Fibroblast of gingiva (primary cell): ENCODE measurements at regions not wholly inside any gene's neighbourhood (a gene's known extent, or its start where the extent isn't known, plus 50 kb on each side); places are given as distances from the start of the nearest gene placed in this dataset.

Source experiments
- DNase-seq: peaks from one replicate; pipeline ENCODE4 v3.0.0-alpha.2; 2011; ENCODE audit warnings: low read depth

- DNase-seq, result no peak
Measured at GRCh38 chr3:25099666-25100065, 328.4 kb upstream of the RARB start.

GRCh38 chr3:25103391-25103790 lies 324.7 kb upstream of the RARB start:
- DNase-seq, result no peak

DNA sequence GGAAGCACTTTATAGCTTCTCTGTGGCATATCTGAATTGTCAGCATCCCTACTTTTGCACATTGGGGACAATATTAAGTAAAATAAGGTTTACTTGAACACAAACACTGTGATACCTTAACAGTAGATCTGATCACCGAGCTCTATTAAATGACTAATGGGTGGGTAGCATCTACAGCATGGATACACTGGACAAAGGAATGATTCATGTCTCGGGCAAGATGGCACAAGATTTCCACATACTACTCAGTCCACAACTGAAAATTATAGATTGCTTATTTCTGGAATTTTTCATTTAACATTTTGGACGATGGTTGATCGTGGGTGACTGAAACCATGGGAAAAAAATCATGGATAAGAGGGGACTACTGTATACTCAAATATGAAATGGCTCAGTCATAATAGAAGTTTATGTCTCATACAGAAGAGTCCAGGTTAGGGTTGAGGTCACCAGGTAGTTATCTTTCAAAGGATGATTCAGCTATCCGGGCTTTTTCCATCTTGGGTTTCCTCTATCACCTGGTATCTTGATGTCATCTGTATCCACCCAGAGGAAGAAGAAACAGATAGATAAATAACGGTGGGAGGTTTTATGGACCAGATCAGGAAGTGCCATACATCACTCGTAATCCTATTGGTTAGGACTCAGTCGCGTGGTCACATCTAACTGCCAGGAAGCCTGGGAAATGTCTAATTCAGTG lies 320.0 kb upstream of the RARB start:
- DNase-seq, result no peak

DNA sequence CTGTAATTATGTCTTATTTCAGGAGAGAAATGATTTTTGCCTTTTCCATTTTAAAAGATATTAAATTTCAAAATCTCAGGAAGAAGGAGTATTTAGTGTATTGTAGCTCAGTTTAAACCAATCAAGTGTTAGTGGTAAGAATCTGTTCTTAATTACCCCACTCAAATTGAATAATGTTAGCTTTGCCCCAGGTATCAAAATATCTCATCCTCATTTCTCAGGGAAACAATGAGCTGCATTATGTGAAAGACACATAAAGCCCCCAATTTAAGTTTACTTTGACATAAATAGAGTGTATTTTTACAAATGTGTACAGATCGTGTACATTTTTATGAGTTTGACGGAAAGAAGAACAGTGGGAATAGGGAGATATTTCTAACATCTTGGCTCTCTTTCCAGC lies 317.4 kb upstream of the RARB start:
- no peak for DNase-seq

DNA sequence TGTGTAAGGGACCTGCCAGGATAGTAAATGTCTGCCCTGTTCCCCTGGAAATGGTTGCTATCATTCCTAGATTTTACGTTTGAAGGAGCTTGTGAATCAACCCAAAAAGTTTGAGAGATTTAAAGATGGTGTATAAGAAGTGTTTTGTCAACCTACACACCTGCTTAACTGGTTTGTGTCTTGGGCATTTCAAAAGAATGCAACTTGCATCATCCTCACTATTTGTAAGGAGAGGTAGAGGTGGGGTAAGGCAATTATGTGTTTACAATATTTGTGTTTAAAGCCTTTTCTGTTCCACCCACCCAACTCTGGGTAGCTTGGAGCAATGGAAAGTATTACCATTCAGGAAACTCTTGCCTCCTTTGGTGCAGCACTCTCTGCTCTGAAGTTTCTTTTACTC lies 314.2 kb upstream of the RARB start:
- no peak for DNase-seq

DNA sequence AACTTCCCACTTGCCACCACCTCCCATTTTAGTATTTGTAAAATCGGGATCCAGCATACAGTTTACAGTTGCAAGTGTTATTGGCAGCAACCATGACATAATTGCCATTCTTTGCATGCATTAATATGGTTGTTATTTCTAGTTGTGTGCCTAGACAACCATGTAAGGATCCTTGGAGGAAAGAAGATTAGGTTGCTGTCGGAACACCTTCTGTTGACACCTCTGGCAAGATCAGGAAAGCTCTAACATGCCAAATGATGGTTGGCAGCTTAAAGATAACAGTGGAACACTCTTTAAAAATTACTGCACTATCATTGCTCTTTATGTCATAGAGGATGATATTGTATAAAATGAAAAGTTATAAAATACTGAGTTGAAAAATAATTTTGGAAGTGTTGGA lies 313.5 kb upstream of the RARB start:
- no peak for DNase-seq

DNA sequence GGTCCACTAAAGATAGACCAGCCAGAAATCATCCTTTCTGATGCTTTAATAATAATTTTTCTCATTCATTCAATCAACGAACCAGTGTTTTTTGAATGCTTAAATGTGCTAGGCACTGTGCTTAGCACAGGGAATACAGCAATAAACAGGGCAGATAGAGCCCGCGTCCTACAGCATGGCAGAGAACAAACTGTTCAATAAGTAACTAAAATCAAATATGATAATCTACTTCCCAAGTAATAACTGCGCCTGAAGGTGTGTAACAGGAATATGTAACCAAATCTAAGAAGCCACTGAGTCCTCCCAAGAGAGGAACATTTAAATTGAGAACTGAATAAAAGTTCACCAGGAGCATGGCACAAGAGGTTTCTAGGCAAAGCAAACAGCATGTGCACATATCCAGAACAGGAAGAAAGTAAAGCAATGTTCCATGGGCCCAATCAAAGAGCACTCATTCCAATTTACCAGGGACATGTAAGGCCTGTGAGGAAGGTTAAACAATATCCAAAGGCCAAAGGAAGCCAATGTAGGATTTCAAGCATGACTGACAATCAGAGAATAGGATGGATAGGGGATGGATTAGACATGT lies 311.0 kb upstream of the RARB start:
- DNase-seq, result no peak

DNA sequence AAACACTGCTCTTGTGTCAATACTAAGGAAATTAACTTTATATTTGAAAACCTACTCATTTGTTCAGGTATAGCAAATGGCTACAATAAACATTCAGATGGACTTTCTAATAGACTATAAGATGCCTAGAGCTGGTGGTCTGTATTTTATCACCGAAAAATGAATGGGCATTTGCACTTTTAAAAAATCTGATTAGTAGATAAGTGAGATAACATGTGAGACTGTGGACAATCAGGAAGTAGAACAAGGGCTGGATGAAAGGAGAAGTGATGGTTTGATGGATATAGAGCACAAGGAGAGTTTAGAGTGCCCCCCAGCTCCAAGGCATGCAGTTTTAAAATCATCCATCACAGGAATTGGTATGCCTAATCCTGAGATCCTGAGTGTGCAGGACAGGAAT lies 308.4 kb upstream of the RARB start:
- DNase-seq, result no peak

DNA sequence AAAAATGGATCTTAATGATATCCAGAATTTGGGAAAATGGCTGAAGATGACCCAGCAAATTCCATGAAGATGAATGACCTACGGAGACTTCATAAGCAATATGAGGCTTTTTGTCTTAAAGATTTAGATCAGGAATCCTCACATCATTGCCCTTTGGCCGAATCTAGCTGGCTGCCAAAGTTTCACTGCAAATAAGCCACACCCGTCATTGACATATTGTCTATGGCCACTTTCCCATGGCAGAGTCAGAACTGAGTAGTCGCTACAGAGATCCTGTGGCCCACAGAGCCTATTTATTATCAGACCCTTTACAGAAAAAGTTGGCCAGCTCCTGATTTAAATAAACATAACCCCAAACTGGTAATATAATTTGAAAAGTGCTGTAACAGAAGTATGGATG lies 307.4 kb upstream of the RARB start:
- DNase-seq, result no peak

DNA sequence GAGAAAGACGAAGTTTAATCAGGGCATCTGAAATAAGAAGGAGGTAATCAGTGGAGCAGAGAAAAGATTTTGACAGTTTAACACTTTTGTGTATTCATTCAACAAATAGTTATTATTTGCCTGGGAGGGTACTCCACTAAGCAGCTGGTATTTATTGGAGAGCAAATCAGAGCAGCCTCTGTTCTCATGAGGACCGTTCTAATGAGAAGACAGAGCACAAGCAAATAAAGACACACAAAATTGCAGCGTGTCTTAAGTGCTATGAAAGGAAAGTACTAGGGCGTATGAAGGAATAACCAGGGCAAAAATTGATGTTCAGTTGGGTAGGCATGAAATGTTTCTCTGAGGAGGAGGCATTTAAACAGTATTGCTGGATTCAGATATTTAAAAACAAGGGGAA lies 302.9 kb upstream of the RARB start:
- no peak for DNase-seq

- DNase-seq, result no peak
Measured at GRCh38 chr3:25128735-25129134, 299.3 kb upstream of the RARB start.

GRCh38 chr3:25130724-25131520 lies 297.1 kb upstream of the RARB start:
- no peak for DNase-seq

- no peak for DNase-seq
Measured at GRCh38 chr3:25133588-25133987, 294.5 kb upstream of the RARB start.

DNA sequence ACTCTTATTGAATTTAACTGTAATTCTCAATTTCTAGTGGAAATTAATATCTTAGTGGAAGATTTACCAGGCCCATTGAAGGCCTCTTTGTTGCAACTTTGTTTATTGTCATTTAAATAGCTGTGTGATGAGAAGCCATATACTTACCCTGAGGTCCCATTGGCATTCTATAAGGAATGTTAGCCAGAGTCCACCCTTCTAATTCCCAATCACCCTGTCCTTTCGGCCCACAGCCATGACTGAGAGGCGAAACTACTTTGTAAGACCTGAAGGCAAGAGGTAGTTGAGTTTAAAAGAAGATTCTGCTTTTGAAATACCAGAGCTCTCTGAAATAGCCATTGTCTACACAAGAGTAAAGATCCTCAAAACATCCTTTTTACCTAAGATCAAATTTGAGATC lies 290.5 kb upstream of the RARB start:
- no peak for DNase-seq

- DNase-seq, result no peak
Measured at GRCh38 chr3:25139267-25139666, 288.8 kb upstream of the RARB start.

GRCh38 chr3:25142609-25143355 lies 285.3 kb upstream of the RARB start:
- no peak for DNase-seq

- no peak for DNase-seq
Measured at GRCh38 chr3:25143356-25144025, 284.6 kb upstream of the RARB start.

DNA sequence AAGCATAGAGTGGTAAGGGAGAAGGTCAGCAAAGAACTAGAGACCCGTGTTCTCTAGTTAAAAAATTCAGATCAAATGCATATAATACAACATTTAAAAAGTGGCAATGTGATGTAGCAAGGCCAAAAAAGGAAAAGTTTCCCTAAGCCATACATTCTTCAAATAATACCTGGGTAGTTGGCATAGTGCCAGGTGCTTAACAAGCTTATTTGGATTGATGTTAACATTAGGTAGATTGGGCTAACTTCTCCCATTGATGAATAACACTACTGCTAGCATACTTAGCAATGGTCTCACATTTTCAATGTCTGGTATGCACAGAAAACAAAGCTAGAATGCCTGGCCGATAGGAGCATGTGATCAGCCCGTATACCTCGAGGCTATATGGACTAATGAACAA lies 283.6 kb upstream of the RARB start:
- no peak for DNase-seq

GRCh38 chr3:25145176-25145575 lies 282.9 kb upstream of the RARB start:
- DNase-seq, result no peak

- DNase-seq, result no peak
Measured at GRCh38 chr3:25150199-25150598, 277.9 kb upstream of the RARB start.

GRCh38 chr3:25151281-25151902 lies 276.7 kb upstream of the RARB start:
- no peak for DNase-seq

DNA sequence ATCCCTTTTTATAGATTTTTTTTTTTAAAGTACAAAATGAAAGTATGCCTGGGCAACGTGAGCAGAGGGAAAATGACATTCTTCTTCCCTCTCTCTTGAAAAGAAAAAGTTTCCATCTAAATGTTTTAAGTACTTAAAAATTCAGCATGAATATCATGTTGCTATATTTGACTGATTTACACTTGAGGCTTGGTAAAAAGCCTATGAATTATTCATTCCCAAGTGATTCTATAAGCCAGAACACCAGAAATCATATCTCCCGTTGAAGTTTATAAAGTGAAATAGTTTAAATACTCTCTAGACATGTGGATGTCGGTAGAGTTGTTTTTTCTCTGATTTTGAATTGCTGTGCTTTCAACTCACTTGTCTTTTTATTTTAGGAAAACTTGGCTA lies 276.2 kb upstream of the RARB start:
- DNase-seq, result no peak
